DLD1 (cell line): ENCODE measurements at regions not wholly inside any gene's neighbourhood (a gene's known extent, or its start where the extent isn't known, plus 50 kb on each side); places are given as distances from the start of the nearest gene placed in this dataset.

Experiments
- in situ Hi-C: cut with HindIII; loops from 2 replicates; pipeline ENCODE4 v1.10.0; 2017; ENCODE audit warnings: low sequenced_read_pairs

- in situ Hi-C loops: no loop called here
These were observed 218.1 kb downstream of the WDR11 start for GRCh38 chr10:121069061-121069850.

- in situ Hi-C loops: no loop called here
These were observed 219.3 kb downstream of the WDR11 start for GRCh38 chr10:121070275-121071070.

GRCh38 chr10:121071901-121072300 lies 220.7 kb downstream of the WDR11 start:
- in situ Hi-C loops: no loop called here

- in situ Hi-C loops: no loop called here
These were observed 222.6 kb downstream of the WDR11 start for GRCh38 chr10:121073728-121074127.

- in situ Hi-C loops: no loop called here
These were observed 225.9 kb downstream of the WDR11 start for GRCh38 chr10:121076776-121077715.

- in situ Hi-C loops: no loop called here
These were observed 226.9 kb downstream of the WDR11 start for GRCh38 chr10:121078036-121078435.

- in situ Hi-C loops: no loop called here
These were observed 227.5 kb downstream of the WDR11 start for GRCh38 chr10:121078672-121079102.

- in situ Hi-C loops: no loop called here
These were observed 228.1 kb downstream of the WDR11 start for GRCh38 chr10:121079226-121079625.

- in situ Hi-C loops: no loop called here
These were observed 229.2 kb downstream of the WDR11 start for GRCh38 chr10:121080281-121080891.

- in situ Hi-C loops: no loop called here
These were observed 230.1 kb downstream of the WDR11 start for GRCh38 chr10:121081306-121081705.

- in situ Hi-C loops: no loop called here
These were observed 231.8 kb downstream of the WDR11 start for GRCh38 chr10:121082984-121083383.

GRCh38 chr10:121084016-121084674 lies 233.0 kb downstream of the WDR11 start:
- in situ Hi-C loops: no loop called here

GRCh38 chr10:121084675-121085070 lies 233.5 kb downstream of the WDR11 start:
- in situ Hi-C loops: no loop called here

- in situ Hi-C loops: no loop called here
These were observed 234.2 kb downstream of the WDR11 start for GRCh38 chr10:121085367-121085766.

- in situ Hi-C loops: no loop called here
These were observed 236.0 kb downstream of the WDR11 start for GRCh38 chr10:121087129-121087528.

- in situ Hi-C loops: no loop called here
These were observed 236.5 kb downstream of the WDR11 start for GRCh38 chr10:121087688-121088087.

- in situ Hi-C loops: no loop called here
These were observed 237.4 kb downstream of the WDR11 start for GRCh38 chr10:121088524-121088923.

GRCh38 chr10:121089434-121089833 lies 238.3 kb downstream of the WDR11 start:
- in situ Hi-C loops: no loop called here

GRCh38 chr10:121091961-121092719 lies 241.0 kb downstream of the WDR11 start:
- in situ Hi-C loops: no loop called here
